Kidney (tissue), 13 donors: ENCODE measurements at regions not wholly inside any gene's neighbourhood (a gene's known extent, or its start where the extent isn't known, plus 50 kb on each side); places are given as distances from the start of the nearest gene placed in this dataset.
A peak's percentile ranks its signal among the peaks of the same experiment; 100 is the strongest.

ENCODE experiments used
- DNase-seq, 5 donors: peaks; one replicate each; pipeline ENCODE4 v3.0.0-alpha.2; 2013 to 2020
- FAIRE-seq: peaks from 2 replicates; lab custom pipeline; 2012; peaks lifted over from hg19 to GRCh38; lab: Jason Lieb, UNC
- H3K27ac ChIP-seq, 2 donors: one replicate each; pipeline ENCODE4 v1.7.0; 2013; ENCODE audit warnings: low read depth in 2 of 2, low read length in 2 of 2, inconsistent platforms in 1 of 2
- H3K27me3 ChIP-seq: one replicate; pipeline ENCODE4 v1.7.1; 2013; ENCODE audit warnings: low read length, inconsistent platforms; ENCODE audit not compliant: control insufficient read depth, insufficient read depth
- H3K36me3 ChIP-seq, 3 donors: one replicate each; pipeline versions ENCODE4 v1.7.0 to v1.7.1; 2013; ENCODE audit warnings: low read length in 3 of 3, control low read depth in 1 of 3, inconsistent platforms in 1 of 3; ENCODE audit not compliant: insufficient read depth in 3 of 3, control insufficient read depth in 2 of 3
- H3K4me1 ChIP-seq, 3 donors: one replicate each; pipeline versions ENCODE4 v1.7.0 to v1.7.1; 2013; ENCODE audit warnings: low read length in 3 of 3, inconsistent platforms in 1 of 3, low read depth in 1 of 3; ENCODE audit not compliant: control insufficient read depth in 2 of 3, insufficient read depth in 2 of 3
- H3K4me3 ChIP-seq, 3 donors: one replicate each; pipeline versions ENCODE4 v1.7.0 to v1.8.1; 2013; ENCODE audit warnings: low read length in 3 of 3, control low read depth in 1 of 3, inconsistent platforms in 1 of 3
- H3K9ac ChIP-seq, 3 donors: one replicate each; pipeline versions ENCODE4 v1.7.0 to v1.7.1; 2013; ENCODE audit warnings: low read length in 3 of 3, control low read depth in 1 of 3, inconsistent platforms in 1 of 3
- H3K9me3 ChIP-seq, 3 donors: one replicate each; pipeline versions ENCODE4 v1.7.0 to v1.7.1; 2013; ENCODE audit warnings: low read length in 3 of 3, control low read depth in 1 of 3, inconsistent platforms in 1 of 3; ENCODE audit not compliant: control insufficient read depth in 2 of 3, insufficient read depth in 1 of 3
- intact Hi-C: fragments of 100-400 bp; cut with DNase I; formaldehyde crosslinking; loops from one replicate; pipeline ENCODE4 v1.11.1; 2022
- TF ChIP-seq, protein P1 (sequence below): IDR thresholded peaks from 3 replicates; pipeline ENCODE4 v1.5.1; 2012; ENCODE audit warnings: mild to moderate bottlenecking, moderate library complexity, borderline replicate concordance; ENCODE audit not compliant: insufficient read depth; ENCODE audit errors: extremely low read depth
- donor health status: control.
- donor health status: control.
- donor health status: control.
- donor health status: control.
- donor health status: control.
- donor health status: DM: yes; HTN: yes; CAD: no.
- donor health status: Normal renal cell carcinoma (clear cell type).

- TF ChIP-seq, protein P1, sequence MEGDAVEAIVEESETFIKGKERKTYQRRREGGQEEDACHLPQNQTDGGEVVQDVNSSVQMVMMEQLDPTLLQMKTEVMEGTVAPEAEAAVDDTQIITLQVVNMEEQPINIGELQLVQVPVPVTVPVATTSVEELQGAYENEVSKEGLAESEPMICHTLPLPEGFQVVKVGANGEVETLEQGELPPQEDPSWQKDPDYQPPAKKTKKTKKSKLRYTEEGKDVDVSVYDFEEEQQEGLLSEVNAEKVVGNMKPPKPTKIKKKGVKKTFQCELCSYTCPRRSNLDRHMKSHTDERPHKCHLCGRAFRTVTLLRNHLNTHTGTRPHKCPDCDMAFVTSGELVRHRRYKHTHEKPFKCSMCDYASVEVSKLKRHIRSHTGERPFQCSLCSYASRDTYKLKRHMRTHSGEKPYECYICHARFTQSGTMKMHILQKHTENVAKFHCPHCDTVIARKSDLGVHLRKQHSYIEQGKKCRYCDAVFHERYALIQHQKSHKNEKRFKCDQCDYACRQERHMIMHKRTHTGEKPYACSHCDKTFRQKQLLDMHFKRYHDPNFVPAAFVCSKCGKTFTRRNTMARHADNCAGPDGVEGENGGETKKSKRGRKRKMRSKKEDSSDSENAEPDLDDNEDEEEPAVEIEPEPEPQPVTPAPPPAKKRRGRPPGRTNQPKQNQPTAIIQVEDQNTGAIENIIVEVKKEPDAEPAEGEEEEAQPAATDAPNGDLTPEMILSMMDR = no peak
- peaks cover 0 to 4% (median 0%) of the 10 kb centered on the region in 3 donors for H3K4me1 ChIP-seq
- H3K4me3 ChIP-seq = no peak overlapping the region
- FAIRE-seq (no peak), DNase-seq (no peak)
- intact Hi-C loops = loop anchor here (5.0 kb wide), 1 partner anchor 161 kb away; no protein-coding TSS in a partner anchor
- no peaks in the 10 kb centered on the region for H3K27me3 ChIP-seq
- H3K36me3 ChIP-seq = peaks cover 0 to 27% (median 7%) of the 10 kb centered on the region in 3 donors
- no peak overlapping the region for H3K27ac ChIP-seq
- no peaks in the 10 kb centered on the region for H3K9me3 ChIP-seq
- H3K9ac ChIP-seq = no peak overlapping the region
Observed at GRCh38 chr17:77493238-77493820, 352.6 kb downstream of the SEC14L1 start.

GRCh38 chr17:77493901-77494663 is 353.3 kb downstream of the SEC14L1 start:
- Histone ChIP-seq H3K27me3 (no peaks in the 10 kb centered on the region), H3K4me3 (no peak overlapping the region), H3K4me1 (peaks cover 0 to 4% (median 0%) of the 10 kb centered on the region in 3 donors), H3K36me3 (peaks cover 0 to 21% (median 8%) of the 10 kb centered on the region in 3 donors), H3K9me3 (no peaks in the 10 kb centered on the region), H3K9ac (no peak overlapping the region), H3K27ac (no peak overlapping the region)
- DNase-seq (peak in 2 of 5 donors; percentile 18 to 45), FAIRE-seq (no peak)
- TF ChIP-seq, protein P1 = no peak
- intact Hi-C loops = loop anchor here (5.0 kb wide), 1 partner anchor 162 kb away; no protein-coding TSS in a partner anchor

DNA sequence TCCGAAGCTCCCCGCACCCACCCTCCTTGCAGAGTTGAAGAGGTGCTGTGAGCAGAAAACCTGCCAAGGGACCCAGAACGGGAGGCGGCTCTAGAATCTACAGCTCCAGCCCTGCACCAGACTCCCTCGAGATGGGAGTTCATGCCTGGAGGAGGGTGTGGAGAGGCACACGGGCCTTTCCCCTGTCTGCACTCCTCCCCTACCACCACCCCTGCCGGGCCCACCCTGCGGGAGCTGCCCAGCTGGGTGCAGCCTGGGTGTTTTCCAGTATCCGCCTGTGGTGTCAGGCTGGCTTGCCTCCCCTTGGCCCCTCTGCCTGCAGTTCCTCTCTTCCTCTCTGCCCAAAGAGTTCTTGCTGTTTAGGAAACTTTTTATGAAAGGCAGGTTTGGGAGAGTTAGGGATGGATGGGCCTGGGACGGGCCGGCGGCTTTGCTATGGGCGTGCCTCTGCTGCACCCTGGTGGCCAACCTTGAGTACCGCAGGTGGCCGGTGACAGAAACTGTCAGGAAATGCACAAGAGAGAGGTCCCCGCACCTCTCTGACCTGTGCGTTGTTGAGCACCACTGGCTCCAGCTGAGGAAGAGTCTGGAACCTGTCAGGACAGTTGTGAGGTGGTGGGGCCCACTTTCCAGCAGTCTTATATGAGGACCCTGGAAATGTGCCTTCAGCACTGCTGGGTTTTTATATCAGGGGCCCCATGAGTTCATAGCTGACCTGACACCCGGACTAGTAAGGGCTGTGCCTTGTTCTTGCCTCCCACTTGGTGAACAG is 354.1 kb downstream of the SEC14L1 start:
- Histone ChIP-seq H3K27ac (no peak overlapping the region), H3K4me1 (peaks cover 0 to 4% (median 0%) of the 10 kb centered on the region in 3 donors), H3K27me3 (no peaks in the 10 kb centered on the region), H3K9ac (no peak overlapping the region), H3K9me3 (no peaks in the 10 kb centered on the region), H3K36me3 (peaks cover 0 to 21% (median 9%) of the 10 kb centered on the region in 3 donors), H3K4me3 (no peak overlapping the region)
- intact Hi-C loops = loop anchor here (5.0 kb wide), 1 partner anchor 163 kb away; no protein-coding TSS in a partner anchor
- FAIRE-seq (no peak), DNase-seq (peak; percentile 79 to 89 (median 87))
- TF ChIP-seq, protein P1 = peak; percentile 98
